BJ (cell line): ENCODE measurements at regions not wholly inside any gene's neighbourhood (a gene's known extent, or its start where the extent isn't known, plus 50 kb on each side); places are given as distances from the start of the nearest gene placed in this dataset.

Experiments used
- CTCF ChIA-PET: fragments of 350-600 bp; formaldehyde crosslinking; extraction: SDS; loops from one replicate; lab custom pipeline; 2021; ENCODE audit warnings: antibody characterized with exemption, inconsistent platforms; lab: Yijun Ruan, JAX
- POLR2A ChIA-PET: fragments of 300-600 bp; sonication (Branson Sonifier 250); formaldehyde crosslinking; extraction: SDS; loops from one replicate; lab custom pipeline; 2021; ENCODE audit warnings: antibody characterized with exemption; lab: Charles Lee
- DNase-seq: peaks from one replicate; pipeline ENCODE4 v3.0.0-alpha.2; 2011; ENCODE audit warnings: low read depth
- H3K27me3 ChIP-seq: 2 replicates; pipeline ENCODE4 v1.6.0; 2011; ENCODE audit warnings: low read length; ENCODE audit not compliant: control insufficient read depth, insufficient read depth
- H3K36me3 ChIP-seq: 2 replicates; pipeline ENCODE4 v1.5.1; 2011; ENCODE audit warnings: low read length; ENCODE audit not compliant: control insufficient read depth, insufficient read depth
- H3K4me3 ChIP-seq: 2 replicates; pipeline ENCODE4 v1.5.1; 2011; ENCODE audit warnings: low read depth, mild to moderate bottlenecking, control low read depth, low read length
- CTCF ChIP-seq: IDR thresholded peaks from 2 replicates; pipeline ENCODE4 v1.5.1; 2011; ENCODE audit warnings: low read depth, mild to moderate bottlenecking, control low read depth, inconsistent platforms, low read length, moderate library complexity; ENCODE audit not compliant: insufficient read depth

- CTCF ChIA-PET, result no interaction called here
- POLR2A ChIA-PET, result no interaction called here
These were observed 521.4 kb downstream of the FBXO15 start for GRCh38 chr18:73626221-73626620.

GRCh38 chr18:73621091-73621490, 526.5 kb downstream of the FBXO15 start:
- CTCF ChIA-PET, result no interaction called here
- no peak for TF ChIP-seq CTCF
- H3K27me3 ChIP-seq, result no peaks in the 10 kb centered on the region
- H3K36me3 ChIP-seq, result no peaks in the 10 kb centered on the region
- no peak for DNase-seq
- no peak overlapping the region for H3K4me3 ChIP-seq
- POLR2A ChIA-PET, result no interaction called here

More at GRCh38 chr18:73626221-73626620, 521.4 kb downstream of the FBXO15 start:
- no peak for DNase-seq
- no peaks in the 10 kb centered on the region for H3K36me3 ChIP-seq
- TF ChIP-seq CTCF, result no peak
- no peak overlapping the region for H3K4me3 ChIP-seq
- H3K27me3 ChIP-seq, result no peaks in the 10 kb centered on the region

GRCh38 chr18:73617981-73618380, 529.7 kb downstream of the FBXO15 start:
- Histone ChIP-seq H3K36me3 (no peaks in the 10 kb centered on the region), H3K4me3 (no peak overlapping the region), H3K27me3 (no peaks in the 10 kb centered on the region)
- ChIA-PET CTCF (no interaction called here), POLR2A (no interaction called here)
- no peak for TF ChIP-seq CTCF
- DNase-seq, result no peak

- no peak for TF ChIP-seq CTCF
- no peak for DNase-seq
- POLR2A ChIA-PET, result no interaction called here
- CTCF ChIA-PET, result interaction anchor here (1.1 kb wide), 1 partner anchor 74 kb away, joined by 3 read pairs; no protein-coding TSS in a partner anchor
- Histone ChIP-seq H3K36me3 (no peaks in the 10 kb centered on the region), H3K4me3 (no peak overlapping the region), H3K27me3 (no peaks in the 10 kb centered on the region)
These were observed 532.1 kb downstream of the FBXO15 start for GRCh38 chr18:73615506-73615905.

GRCh38 chr18:73614812-73615211, 532.8 kb downstream of the FBXO15 start:
- Histone ChIP-seq H3K4me3 (no peak overlapping the region), H3K27me3 (no peaks in the 10 kb centered on the region), H3K36me3 (no peaks in the 10 kb centered on the region)
- peak; percentile 46 for DNase-seq
- POLR2A ChIA-PET, result interaction anchor here (0.5 kb wide), 1 partner anchor 57 kb away, joined by 4 read pairs; no protein-coding TSS in a partner anchor
- CTCF ChIA-PET, result interaction anchor here (1.1 to 1.6 kb wide), 2 partner anchors 32 to 75 kb away, joined by 3 read pairs; no protein-coding TSS in a partner anchor
- TF ChIP-seq CTCF, result no peak
